ENCODE measurements at regions not wholly inside any gene's neighbourhood (a gene's known extent, or its start where the extent isn't known, plus 50 kb on each side); places are given as distances from the start of the nearest gene placed in this dataset.

- WGBS, 2 donors: 76 to 94% methylated on average over 2 of the region's 2 CpGs
- H3K36me3 ChIP-seq: no peaks in the 10 kb centered on the region
- no peak for DNase-seq
Measured at GRCh38 chr1:38287036-38287435, 240.4 kb upstream of the POU3F1 start.

GRCh38 chr1:38285807-38286530 lies 239.4 kb upstream of the POU3F1 start:
- H3K4me3 ChIP-seq: no peak overlapping the region
- no peaks in the 10 kb centered on the region for H3K9me3 ChIP-seq
- WGBS, 2 donors: 57 to 64% methylated on average over 9 to 10 of the region's 12 CpGs
- H3K27me3 ChIP-seq: peaks cover 0 to 37% (median 0%) of the 10 kb centered on the region in 4 donors
- no peaks in the 10 kb centered on the region for H3K36me3 ChIP-seq
- no peak for DNase-seq
- no peak for TF ChIP-seq CTCF (IDR thresholded peaks at IDR 0.05)
- H3K4me1 ChIP-seq: no peaks in the 10 kb centered on the region
- H3K27ac ChIP-seq: no peak overlapping the region
- intact Hi-C loops (cut with DNase I): no loop called here

More at GRCh38 chr1:38287036-38287435, 240.4 kb upstream of the POU3F1 start:
- intact Hi-C loops (cut with DNase I): no loop called here
- no peak for TF ChIP-seq CTCF (IDR thresholded peaks at IDR 0.05)
- no peak for TF ChIP-seq POLR2A (IDR thresholded peaks at IDR 0.05)
- no peak overlapping the region for H3K27ac ChIP-seq
- H3K27me3 ChIP-seq: peaks cover 0 to 34% (median 0%) of the 10 kb centered on the region in 4 donors
- H3K4me3 ChIP-seq: no peak overlapping the region
- no peaks in the 10 kb centered on the region for H3K4me1 ChIP-seq
- H3K9me3 ChIP-seq: no peaks in the 10 kb centered on the region

- no peak overlapping the region for H3K27ac ChIP-seq
- TF ChIP-seq POLR2A (IDR thresholded peaks at IDR 0.05): no peak
- no peak for TF ChIP-seq CTCF (IDR thresholded peaks at IDR 0.05)
- peaks cover 0 to 41% (median 0%) of the 10 kb centered on the region in 4 donors for H3K27me3 ChIP-seq
- H3K4me1 ChIP-seq: no peaks in the 10 kb centered on the region
- intact Hi-C loops (cut with DNase I): no loop called here
- no peaks in the 10 kb centered on the region for H3K36me3 ChIP-seq
- no peak for DNase-seq
- no peaks in the 10 kb centered on the region for H3K9me3 ChIP-seq
- H3K4me3 ChIP-seq: no peak overlapping the region
- 64 to 100% methylated on average over 1 to 3 of the region's 5 CpGs for WGBS, 2 donors
Measured at GRCh38 chr1:38284953-38285352, 238.4 kb upstream of the POU3F1 start.

DNA sequence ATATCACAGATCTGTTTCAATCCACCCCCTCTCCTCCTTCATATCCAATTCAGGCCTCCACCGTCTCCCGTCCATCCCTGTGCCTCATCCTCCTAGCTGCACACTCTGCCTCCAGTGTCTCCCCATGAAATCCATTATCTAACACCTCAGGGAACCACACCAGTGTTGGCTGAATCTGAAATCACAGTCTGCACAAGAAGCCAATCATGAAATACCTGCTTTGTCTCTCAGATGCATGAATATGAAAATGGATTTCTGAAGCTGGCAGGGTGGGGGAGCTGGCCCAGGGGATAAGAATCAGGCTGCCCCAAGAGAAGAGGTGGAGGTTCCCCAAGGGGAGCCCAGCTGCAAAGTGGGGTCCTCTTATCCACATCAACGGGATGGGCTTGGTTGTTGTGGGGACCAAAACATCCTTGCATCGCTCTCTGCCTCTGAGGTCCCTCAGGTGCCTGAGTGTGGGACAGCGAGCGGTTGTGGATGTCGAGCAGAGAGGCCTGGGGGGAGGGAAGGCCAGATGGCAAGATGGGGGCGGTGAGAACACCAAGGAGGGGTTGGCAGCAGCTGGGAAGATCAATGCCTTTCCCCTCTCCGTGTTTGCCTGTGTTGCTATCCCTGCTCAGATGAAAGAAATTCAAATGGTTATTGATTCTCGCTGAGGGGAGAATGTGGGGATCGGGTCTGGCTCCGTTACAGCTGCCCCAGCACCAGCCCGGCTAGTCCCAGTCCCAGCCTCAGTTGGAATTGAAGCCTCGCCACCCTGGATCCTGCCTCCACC lies 237.3 kb upstream of the POU3F1 start:
- DNase-seq: no peak
- Histone ChIP-seq H3K36me3 (no peaks in the 10 kb centered on the region), H3K27ac (no peak overlapping the region), H3K9me3 (peaks cover 0 to 8% (median 0%) of the 10 kb centered on the region in 3 donors), H3K4me1 (no peaks in the 10 kb centered on the region), H3K4me3 (no peak overlapping the region), H3K27me3 (peaks cover 0 to 37% (median 0%) of the 10 kb centered on the region in 4 donors)
- TF ChIP-seq CTCF (IDR thresholded peaks at IDR 0.05) (no peak), POLR2A (IDR thresholded peaks at IDR 0.05) (no peak)
- intact Hi-C loops (cut with DNase I): no loop called here
- WGBS, 2 donors: 77 to 85% methylated on average over 8 to 11 of the region's 14 CpGs

DNA sequence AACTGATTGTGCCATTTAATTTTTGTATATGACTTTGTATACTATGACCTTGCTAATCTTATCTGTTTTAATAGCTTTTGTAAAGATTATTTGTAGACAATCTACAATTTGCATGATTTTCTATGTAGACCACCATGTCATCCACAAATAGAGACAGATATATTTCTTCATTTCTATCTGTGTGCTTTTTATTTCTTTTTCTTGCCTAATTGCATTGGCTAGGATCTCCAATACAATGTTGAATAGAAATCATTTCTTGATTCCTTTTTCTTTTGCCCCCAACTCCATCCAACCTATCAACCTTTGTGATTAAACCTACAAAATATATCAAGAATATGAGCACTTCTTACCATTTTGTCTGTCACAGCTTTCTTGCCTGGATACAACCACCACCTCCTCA lies 232.6 kb upstream of the POU3F1 start:
- Histone ChIP-seq H3K4me1 (no peaks in the 10 kb centered on the region), H3K27me3 (peaks cover 0 to 19% (median 0%) of the 10 kb centered on the region in 4 donors), H3K36me3 (no peaks in the 10 kb centered on the region), H3K27ac (no peak overlapping the region), H3K4me3 (no peak overlapping the region), H3K9me3 (peaks cover 0 to 14% (median 0%) of the 10 kb centered on the region in 3 donors)
- intact Hi-C loops (cut with DNase I): no loop called here
- TF ChIP-seq CTCF (IDR thresholded peaks at IDR 0.05) (no peak), POLR2A (IDR thresholded peaks at IDR 0.05) (no peak)
- no peak for DNase-seq
